Caco-2 (cell line): ENCODE measurements at regions not wholly inside any gene's neighbourhood (a gene's known extent, or its start where the extent isn't known, plus 50 kb on each side); places are given as distances from the start of the nearest gene placed in this dataset.

Experiments used
- BruUV-seq: library from RNA; stranded (reverse); fragments of 400-500 nt; replicated peaks from 2 replicates; lab custom pipeline; 2021; lab: Mats Ljungman, UMichigan
- CTCF ChIA-PET: fragments of 300-600 bp; sonication (Branson Sonifier 250); formaldehyde crosslinking; loops from one replicate; lab custom pipeline; 2022; ENCODE audit warnings: antibody characterized with exemption; lab: Charles Lee
- POLR2A ChIA-PET: fragments of 300-600 bp; sonication (Branson Sonifier 250); formaldehyde crosslinking; loops from one replicate; lab custom pipeline; 2022; ENCODE audit warnings: antibody characterized with exemption; lab: Charles Lee
- DNase-seq, 2 experiments: peaks; one replicate each; pipeline versions ENCODE4 v3.0.0 to v3.0.0-alpha.2; 2020 to 2022
- H3K27me3 ChIP-seq: replicated peaks from 2 replicates; pipeline ENCODE4 v1.6.0; 2011; ENCODE audit warnings: low read length; ENCODE audit not compliant: control insufficient read depth, insufficient read depth
- H3K36me3 ChIP-seq: 2 replicates; pipeline ENCODE4 v1.5.1; 2011; ENCODE audit warnings: low read length; ENCODE audit not compliant: control insufficient read depth, insufficient read depth
- H3K4me1 ChIP-seq: fragments of 250-450 bp; sonication (Bioruptor Pico); 2 replicates; pipeline ENCODE4 v1.5.1; 2020; ENCODE audit warnings: mild to moderate bottlenecking
- H3K4me3 ChIP-seq: 2 replicates; pipeline ENCODE4 v1.5.1; 2011; ENCODE audit warnings: low read depth, mild to moderate bottlenecking, control low read depth, low read length
- H3K9me3 ChIP-seq: fragments of 250-450 bp; sonication (Bioruptor Pico); 2 replicates; pipeline ENCODE4 v1.5.1; 2020; ENCODE audit warnings: mild to moderate bottlenecking, moderate library complexity
- H3K27ac Mint-ChIP-seq: one replicate; pipeline ENCODE4 v1.8.0; 2022; ENCODE audit warnings: mixed read lengths; ENCODE audit not compliant: unreplicated experiment
- H3K27me3 Mint-ChIP-seq: one replicate; pipeline ENCODE4 v1.8.0; 2022; ENCODE audit warnings: mixed read lengths; ENCODE audit not compliant: insufficient read depth, unreplicated experiment
- H3K36me3 Mint-ChIP-seq: one replicate; pipeline ENCODE4 v1.8.0; 2022; ENCODE audit warnings: mild to moderate bottlenecking, mixed read lengths; ENCODE audit not compliant: insufficient read depth, unreplicated experiment
- H3K4me1 Mint-ChIP-seq: one replicate; pipeline ENCODE4 v1.8.0; 2022; ENCODE audit warnings: low read depth, mixed read lengths; ENCODE audit not compliant: unreplicated experiment
- H3K4me3 Mint-ChIP-seq: one replicate; pipeline ENCODE4 v1.8.0; 2022; ENCODE audit warnings: mild to moderate bottlenecking, moderate library complexity, mixed read lengths; ENCODE audit not compliant: unreplicated experiment
- H3K9me3 Mint-ChIP-seq: one replicate; pipeline ENCODE4 v1.8.0; 2022; ENCODE audit warnings: mixed read lengths; ENCODE audit not compliant: unreplicated experiment
- intact Hi-C: fragments of 100-400 bp; cut with micrococcal nuclease; formaldehyde crosslinking; loops from one replicate; pipeline ENCODE4 v1.10.0; 2022; ENCODE audit not compliant: unreplicated experiment
- TF ChIP-seq, protein P1 (sequence below), 2 experiments: fragments of 200-600 bp in 1 of 2; IDR thresholded peaks; 1 replicate in 1 of 2; 2 replicates in 1 of 2; pipeline versions ENCODE4 v1.5.1 to v1.8.0; 2011 to 2022; ENCODE audit warnings: antibody characterized with exemption in 1 of 2, control low read depth in 1 of 2, inconsistent platforms in 1 of 2, low read depth in 1 of 2, low read length in 1 of 2, mild to moderate bottlenecking in 1 of 2, moderate library complexity in 1 of 2; ENCODE audit not compliant: insufficient read depth in 1 of 2, severe bottlenecking in 1 of 2, unreplicated experiment in 1 of 2

GRCh38 chr5:133847301-133847700 is 121.1 kb downstream of the C5orf15 start:
- TF ChIP-seq, protein P1, sequence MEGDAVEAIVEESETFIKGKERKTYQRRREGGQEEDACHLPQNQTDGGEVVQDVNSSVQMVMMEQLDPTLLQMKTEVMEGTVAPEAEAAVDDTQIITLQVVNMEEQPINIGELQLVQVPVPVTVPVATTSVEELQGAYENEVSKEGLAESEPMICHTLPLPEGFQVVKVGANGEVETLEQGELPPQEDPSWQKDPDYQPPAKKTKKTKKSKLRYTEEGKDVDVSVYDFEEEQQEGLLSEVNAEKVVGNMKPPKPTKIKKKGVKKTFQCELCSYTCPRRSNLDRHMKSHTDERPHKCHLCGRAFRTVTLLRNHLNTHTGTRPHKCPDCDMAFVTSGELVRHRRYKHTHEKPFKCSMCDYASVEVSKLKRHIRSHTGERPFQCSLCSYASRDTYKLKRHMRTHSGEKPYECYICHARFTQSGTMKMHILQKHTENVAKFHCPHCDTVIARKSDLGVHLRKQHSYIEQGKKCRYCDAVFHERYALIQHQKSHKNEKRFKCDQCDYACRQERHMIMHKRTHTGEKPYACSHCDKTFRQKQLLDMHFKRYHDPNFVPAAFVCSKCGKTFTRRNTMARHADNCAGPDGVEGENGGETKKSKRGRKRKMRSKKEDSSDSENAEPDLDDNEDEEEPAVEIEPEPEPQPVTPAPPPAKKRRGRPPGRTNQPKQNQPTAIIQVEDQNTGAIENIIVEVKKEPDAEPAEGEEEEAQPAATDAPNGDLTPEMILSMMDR (IDR thresholded peaks at IDR 0.05; ENCODE audit: insufficient read depth in 1 of 2, low read depth in 1 of 2, low read length in 1 of 2, severe bottlenecking in 1 of 2, unreplicated experiment in 1 of 2), result no peak
- BruUV-seq, result no TSS peak
- CTCF ChIA-PET, result no interaction called here
- no peak for DNase-seq
- intact Hi-C loops, result no loop called here
- Mint-ChIP-seq H3K4me3 (no peak overlapping the region), H3K27ac (no peak overlapping the region), H3K36me3 (no peaks in the 10 kb centered on the region), H3K9me3 (no peaks in the 10 kb centered on the region), H3K27me3 (peaks cover 5% of the 10 kb centered on the region), H3K4me1 (no peaks in the 10 kb centered on the region)
- H3K4me1 ChIP-seq, result no peaks in the 10 kb centered on the region
- H3K27me3 ChIP-seq, result no peaks in the 10 kb centered on the region
- no peak overlapping the region for H3K4me3 ChIP-seq
- POLR2A ChIA-PET, result no interaction called here
- H3K9me3 ChIP-seq, result no peaks in the 10 kb centered on the region
- H3K36me3 ChIP-seq, result no peaks in the 10 kb centered on the region

DNA sequence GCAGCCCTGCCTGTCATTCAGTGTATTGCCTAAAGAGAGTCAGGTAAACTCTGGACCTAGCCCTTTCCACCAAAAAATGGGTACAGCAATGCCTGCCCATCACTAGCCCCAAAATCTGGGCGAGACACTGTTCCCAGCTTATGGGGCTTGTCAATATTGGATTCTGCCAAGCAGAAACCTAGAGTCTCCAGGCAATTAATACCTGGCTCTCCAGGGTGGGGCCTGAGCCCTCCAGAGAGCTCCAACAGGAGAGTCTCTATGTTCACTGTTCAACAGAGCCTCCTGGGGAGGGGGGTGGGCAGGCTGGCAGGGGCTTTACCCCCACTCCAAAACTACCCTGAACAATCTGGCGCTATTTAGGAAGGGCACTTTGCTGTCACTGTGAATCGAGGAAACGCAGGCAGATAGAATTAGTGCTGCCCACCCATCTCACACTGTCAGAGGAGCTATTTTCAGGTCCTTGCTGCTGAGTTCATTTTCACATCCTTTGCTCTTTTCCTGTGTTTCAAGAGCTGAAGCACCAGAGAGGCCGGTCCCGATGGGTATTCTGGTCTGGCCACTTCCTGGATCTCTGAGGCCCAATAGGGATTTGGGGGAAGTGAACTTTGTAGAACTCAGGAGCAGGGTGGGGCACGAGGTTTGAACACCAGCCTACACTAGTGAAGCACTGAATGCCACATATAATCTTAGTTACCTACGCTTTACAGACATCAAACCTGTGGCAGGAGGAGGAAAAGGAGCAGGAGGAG is 121.8 kb downstream of the C5orf15 start:
- H3K4me3 Mint-ChIP-seq, result no peak overlapping the region
- intact Hi-C loops, result no loop called here
- CTCF ChIA-PET, result interaction anchor here (0.7 kb wide), 1 partner anchor 28 kb away, joined by 3 read pairs; no protein-coding TSS in a partner anchor
- no peaks in the 10 kb centered on the region for H3K9me3 ChIP-seq
- peaks cover 2% of the 10 kb centered on the region for H3K27me3 Mint-ChIP-seq
- H3K27me3 ChIP-seq, result no peaks in the 10 kb centered on the region
- H3K4me1 ChIP-seq, result no peaks in the 10 kb centered on the region
- no peak overlapping the region for H3K4me3 ChIP-seq
- POLR2A ChIA-PET, result no interaction called here
- H3K36me3 Mint-ChIP-seq, result no peaks in the 10 kb centered on the region
- no peaks in the 10 kb centered on the region for H3K9me3 Mint-ChIP-seq
- H3K27ac Mint-ChIP-seq, result no peak overlapping the region
- TF ChIP-seq, protein P1 (IDR thresholded peaks at IDR 0.05; ENCODE audit: insufficient read depth in 1 of 2, low read depth in 1 of 2, low read length in 1 of 2, severe bottlenecking in 1 of 2, unreplicated experiment in 1 of 2), result no peak
- H3K36me3 ChIP-seq, result no peaks in the 10 kb centered on the region
- H3K4me1 Mint-ChIP-seq, result no peaks in the 10 kb centered on the region
- no TSS peak for BruUV-seq
- no peak for DNase-seq

DNA sequence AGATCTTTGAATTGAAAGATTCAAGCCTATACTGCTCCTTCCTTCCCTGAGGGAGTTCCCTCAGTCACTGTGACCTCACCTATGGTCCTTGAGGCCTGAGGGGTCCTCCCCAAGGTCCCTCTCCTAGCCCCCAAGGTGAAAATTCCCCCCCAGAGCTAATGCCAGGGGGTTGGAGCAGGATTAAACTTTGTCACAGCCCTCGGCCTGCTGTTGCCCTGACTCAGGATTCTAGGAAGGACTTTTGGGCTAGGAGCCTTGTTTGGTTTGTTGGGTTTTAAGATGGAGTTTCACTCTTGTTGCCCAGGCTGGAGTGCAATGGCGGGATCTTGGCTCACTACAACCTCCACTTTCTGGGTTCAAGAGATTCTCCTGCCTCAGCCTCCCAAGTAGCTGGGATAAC is 123.2 kb downstream of the C5orf15 start:
- DNase-seq, result no peak
- Mint-ChIP-seq H3K36me3 (no peaks in the 10 kb centered on the region), H3K4me1 (no peaks in the 10 kb centered on the region), H3K27ac (no peak overlapping the region), H3K9me3 (no peaks in the 10 kb centered on the region), H3K27me3 (peaks cover 2% of the 10 kb centered on the region), H3K4me3 (no peak overlapping the region)
- no peaks in the 10 kb centered on the region for H3K4me1 ChIP-seq
- intact Hi-C loops, result no loop called here
- POLR2A ChIA-PET, result no interaction called here
- no peaks in the 10 kb centered on the region for H3K27me3 ChIP-seq
- TF ChIP-seq, protein P1 (IDR thresholded peaks at IDR 0.05; ENCODE audit: insufficient read depth in 1 of 2, low read depth in 1 of 2, low read length in 1 of 2, severe bottlenecking in 1 of 2, unreplicated experiment in 1 of 2), result no peak
- H3K36me3 ChIP-seq, result no peaks in the 10 kb centered on the region
- no peaks in the 10 kb centered on the region for H3K9me3 ChIP-seq
- H3K4me3 ChIP-seq, result no peak overlapping the region
- CTCF ChIA-PET, result no interaction called here
- BruUV-seq, result no TSS peak
